Panc1 (cell line): ENCODE measurements at regions not wholly inside any gene's neighbourhood (a gene's known extent, or its start where the extent isn't known, plus 50 kb on each side); places are given as distances from the start of the nearest gene placed in this dataset.

Experiments
- CTCF ChIP-seq: fragments of 450-650 bp; IDR thresholded peaks from 2 replicates; pipeline ENCODE4 v1.5.1; 2017; ENCODE audit warnings: mild to moderate bottlenecking
- POLR2AphosphoS5 ChIP-seq: IDR thresholded peaks from 2 replicates; pipeline ENCODE4 v1.6.1; 2012; ENCODE audit warnings: mild to moderate bottlenecking, low read depth, low read length, moderate library complexity
- SIN3A ChIP-seq: IDR thresholded peaks from 2 replicates; pipeline ENCODE4 v1.6.1; 2012; ENCODE audit warnings: low read depth, mild to moderate bottlenecking, low read length, moderate library complexity, borderline replicate concordance; ENCODE audit not compliant: insufficient read depth
- TCF7L2 ChIP-seq: IDR thresholded peaks from 2 replicates; pipeline ENCODE4 v1.6.1; 2011; ENCODE audit warnings: mild to moderate bottlenecking, low read depth, low read length, inconsistent platforms

- no peak for TF ChIP-seq CTCF
- no peak for TF ChIP-seq SIN3A
- no peak for TF ChIP-seq TCF7L2
- no peak for TF ChIP-seq POLR2AphosphoS5
These were observed 658.1 kb upstream of the MGMT start for GRCh38 chr10:128808921-128809440.
